ENCODE measurements at regions not wholly inside any gene's neighbourhood (a gene's known extent, or its start where the extent isn't known, plus 50 kb on each side); places are given as distances from the start of the nearest gene placed in this dataset.
"Not testable (repeated sequence)": the region's sequence is repeated elsewhere in the genome, so short reads cannot be mapped to it uniquely, and the experiment has no call there.

DNA sequence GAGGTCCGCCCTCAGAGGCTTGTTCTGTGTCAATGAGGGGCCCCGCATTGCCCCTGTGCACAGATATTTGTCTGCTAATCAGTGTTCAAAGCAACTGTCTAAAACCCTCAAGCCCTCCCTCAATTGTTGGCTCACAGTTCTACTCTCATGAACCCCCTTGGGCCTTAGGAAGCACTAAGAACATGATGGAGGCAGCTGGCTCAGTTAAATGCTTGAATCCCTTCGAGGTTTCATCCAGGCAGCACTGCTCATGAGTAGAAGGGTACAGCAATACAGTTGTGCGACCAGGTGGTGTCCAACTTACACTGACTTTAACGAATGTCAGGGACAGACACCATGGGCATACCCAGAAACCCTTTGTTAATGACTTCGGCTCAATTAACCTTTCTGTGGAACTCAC, 89.2 kb upstream of the WSCD1 start:
- no peaks in the 10 kb centered on the region for H3K9me3 ChIP-seq (ENCODE audit: low read depth)
- no peak overlapping the region for H3K4me3 ChIP-seq
- no peak overlapping the region for H3K27ac ChIP-seq
- no peaks in the 10 kb centered on the region for H3K27me3 ChIP-seq
- H3K79me2 ChIP-seq (ENCODE audit: low read depth): no peaks in the 10 kb centered on the region
- no peaks in the 10 kb centered on the region for H3K4me1 ChIP-seq
- no peak for TF ChIP-seq EZH2phosphoT487 (IDR thresholded peaks at IDR 0.05)
- TF ChIP-seq EZH2 (IDR thresholded peaks at IDR 0.05): no peak
- TF ChIP-seq CTCF (IDR thresholded peaks at IDR 0.05): no peak
- Mint-ChIP-seq H3K9me3 (no peaks in the 10 kb centered on the region), H3K27me3 (ENCODE audit: insufficient read depth, low read depth) (peaks cover 5% of the 10 kb centered on the region), H3K27ac (no peak overlapping the region), H3K36me3 (no peaks in the 10 kb centered on the region), H3K4me1 (no peaks in the 10 kb centered on the region), H3K4me3 (no peak overlapping the region)
- DNase-seq (ENCODE audit: low spot score): no peak
- no peaks in the 10 kb centered on the region for H3F3A ChIP-seq (ENCODE audit: low read depth)
- no peak overlapping the region for H3K4me2 ChIP-seq
- H2AFZ ChIP-seq (replicated peaks): no peak overlapping the region
- no peaks in the 10 kb centered on the region for H3K36me3 ChIP-seq
- H3K9ac ChIP-seq: no peak overlapping the region
- H4K20me1 ChIP-seq (ENCODE audit: low read depth): no peaks in the 10 kb centered on the region

- no peaks in the 10 kb centered on the region for H3K36me3 Mint-ChIP-seq
These were observed 83.5 kb upstream of the WSCD1 start for GRCh38 chr17:5986644-5987043.

DNA sequence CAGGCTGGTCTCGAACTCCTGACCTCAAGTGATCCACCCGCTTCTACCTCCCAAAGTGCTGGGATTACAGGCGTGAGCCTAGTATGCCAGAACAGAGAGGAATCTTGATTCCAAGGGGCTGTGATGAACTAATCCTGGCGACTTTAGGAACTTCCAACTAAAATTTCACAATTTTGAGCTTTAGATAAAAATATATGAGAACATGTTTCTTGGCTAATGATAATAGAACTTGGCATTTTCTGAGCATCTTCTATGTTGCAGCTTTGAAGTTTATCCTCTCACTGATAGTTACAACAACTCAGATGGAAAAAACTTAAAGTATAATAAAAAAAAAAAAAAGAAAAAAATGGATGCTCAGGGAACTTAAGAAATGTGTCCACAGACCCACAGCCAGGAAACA, 69.8 kb upstream of the WSCD1 start:
- no peak overlapping the region for H3K4me3 ChIP-seq
- H3K27me3 ChIP-seq: no peaks in the 10 kb centered on the region
- H3K4me1 ChIP-seq: no peaks in the 10 kb centered on the region
- H3K36me3 ChIP-seq: no peaks in the 10 kb centered on the region
- H3K4me1 Mint-ChIP-seq: peaks cover 3% of the 10 kb centered on the region
- peaks cover 15% of the 10 kb centered on the region for H3K9me3 Mint-ChIP-seq
- H3K36me3 Mint-ChIP-seq: peaks cover 2% of the 10 kb centered on the region
- H3F3A ChIP-seq (ENCODE audit: low read depth): no peaks in the 10 kb centered on the region
- no peak overlapping the region for H3K27ac ChIP-seq
- H3K4me3 Mint-ChIP-seq: no peak overlapping the region
- H3K4me2 ChIP-seq: no peak overlapping the region
- no peaks in the 10 kb centered on the region for H3K9me3 ChIP-seq (ENCODE audit: low read depth)
- H4K20me1 ChIP-seq (ENCODE audit: low read depth): no peaks in the 10 kb centered on the region
- no peaks in the 10 kb centered on the region for H3K79me2 ChIP-seq (ENCODE audit: low read depth)
- no peak overlapping the region for H2AFZ ChIP-seq (replicated peaks)
- DNase-seq (ENCODE audit: low spot score): no peak
- H3K27me3 Mint-ChIP-seq (ENCODE audit: insufficient read depth, low read depth): peaks cover 11% of the 10 kb centered on the region
- TF ChIP-seq CTCF (IDR thresholded peaks at IDR 0.05) (no peak), EZH2phosphoT487 (IDR thresholded peaks at IDR 0.05) (no peak), EZH2 (IDR thresholded peaks at IDR 0.05) (no peak)
- no peak overlapping the region for H3K27ac Mint-ChIP-seq
- no peak overlapping the region for H3K9ac ChIP-seq

More at GRCh38 chr17:5986644-5987043, 83.5 kb upstream of the WSCD1 start:
- Mint-ChIP-seq H3K9me3 (no peaks in the 10 kb centered on the region), H3K27me3 (ENCODE audit: insufficient read depth, low read depth) (peaks cover 3% of the 10 kb centered on the region), H3K27ac (no peak overlapping the region), H3K4me1 (no peaks in the 10 kb centered on the region), H3K4me3 (no peak overlapping the region)
- H3K27me3 ChIP-seq: no peaks in the 10 kb centered on the region
- H4K20me1 ChIP-seq (ENCODE audit: low read depth): no peaks in the 10 kb centered on the region
- no peak overlapping the region for H3K27ac ChIP-seq
- H3K4me2 ChIP-seq: no peak overlapping the region
- H3K4me1 ChIP-seq: no peaks in the 10 kb centered on the region
- H3K9me3 ChIP-seq (ENCODE audit: low read depth): no peaks in the 10 kb centered on the region
- H2AFZ ChIP-seq (replicated peaks): no peak overlapping the region
- TF ChIP-seq CTCF (IDR thresholded peaks at IDR 0.05): no peak
- no peak for TF ChIP-seq EZH2 (IDR thresholded peaks at IDR 0.05)
- TF ChIP-seq EZH2phosphoT487 (IDR thresholded peaks at IDR 0.05): no peak
- H3K9ac ChIP-seq: no peak overlapping the region
- DNase-seq (ENCODE audit: low spot score): no peak
- H3K36me3 ChIP-seq: no peaks in the 10 kb centered on the region
- H3K79me2 ChIP-seq (ENCODE audit: low read depth): no peaks in the 10 kb centered on the region
- no peak overlapping the region for H3K4me3 ChIP-seq
- no peaks in the 10 kb centered on the region for H3F3A ChIP-seq (ENCODE audit: low read depth)

DNA sequence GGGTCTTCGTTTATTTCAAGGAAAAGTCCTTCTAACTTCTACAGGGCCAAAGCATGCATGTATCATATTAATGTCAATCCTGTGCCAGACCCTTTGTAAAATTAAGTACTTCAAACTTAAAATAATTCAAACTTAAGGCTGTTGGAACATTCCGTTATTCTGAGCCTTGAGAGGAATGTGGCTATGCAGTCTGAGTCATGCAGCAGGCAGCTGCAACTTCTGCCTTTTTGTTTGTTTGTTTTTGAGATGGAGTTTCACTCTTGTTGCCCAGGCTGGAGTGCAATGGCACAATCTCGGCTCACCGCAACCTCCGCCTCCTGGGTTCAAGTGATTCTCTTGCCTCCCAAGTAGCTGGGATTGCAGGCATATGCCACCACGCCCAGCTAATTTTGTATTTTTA, 67.0 kb upstream of the WSCD1 start:
- H3K4me3 ChIP-seq; H3K36me3 Mint-ChIP-seq; H3K4me2 ChIP-seq; H3K36me3 ChIP-seq; H3K27me3 Mint-ChIP-seq (ENCODE audit: insufficient read depth, low read depth); H3K27ac ChIP-seq; H3K27ac Mint-ChIP-seq; H3K9me3 Mint-ChIP-seq; H3F3A ChIP-seq (ENCODE audit: low read depth); H3K79me2 ChIP-seq (ENCODE audit: low read depth); H3K27me3 ChIP-seq; H4K20me1 ChIP-seq (ENCODE audit: low read depth); H2AFZ ChIP-seq (replicated peaks); DNase-seq (ENCODE audit: low spot score); H3K9me3 ChIP-seq (ENCODE audit: low read depth); H3K4me3 Mint-ChIP-seq; H3K4me1 Mint-ChIP-seq; H3K4me1 ChIP-seq; H3K9ac ChIP-seq: not testable (repeated sequence)
